ENCODE measurements at regions not wholly inside any gene's neighbourhood (a gene's known extent, or its start where the extent isn't known, plus 50 kb on each side); places are given as distances from the start of the nearest gene placed in this dataset.

DNA sequence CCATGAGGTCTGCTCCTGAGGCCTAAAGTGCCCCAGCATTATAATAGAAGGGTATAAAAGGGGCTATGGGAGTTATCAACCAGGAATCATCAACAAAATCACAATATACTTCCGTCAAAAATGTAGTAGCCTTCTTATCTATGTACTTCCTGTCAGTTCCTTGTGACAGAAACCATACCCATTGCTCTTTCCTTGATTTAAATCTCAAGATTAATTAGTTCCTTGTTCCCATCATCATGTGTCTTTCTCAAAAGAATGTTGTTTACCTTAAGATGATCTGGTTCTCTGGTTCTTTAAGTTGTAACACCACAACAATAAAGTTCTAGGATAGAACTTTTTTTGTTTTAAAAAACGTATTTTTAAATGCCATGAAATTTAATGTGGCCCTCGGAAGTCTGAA, 833.3 kb downstream of the LTN1 start:
- Histone ChIP-seq H3K27me3 (ENCODE audit: low read depth) (no peaks in the 10 kb centered on the region), H3K9me3 (replicated peaks) (no peaks in the 10 kb centered on the region), H3K36me3 (no peaks in the 10 kb centered on the region), H3K4me3 (no peak overlapping the region), H3K4me1 (no peaks in the 10 kb centered on the region), H3K27ac (replicated peaks) (no peak overlapping the region)
- intact Hi-C loops (cut with micrococcal nuclease): no loop called here
- no peak for DNase-seq
- TF ChIP-seq, protein P1, sequence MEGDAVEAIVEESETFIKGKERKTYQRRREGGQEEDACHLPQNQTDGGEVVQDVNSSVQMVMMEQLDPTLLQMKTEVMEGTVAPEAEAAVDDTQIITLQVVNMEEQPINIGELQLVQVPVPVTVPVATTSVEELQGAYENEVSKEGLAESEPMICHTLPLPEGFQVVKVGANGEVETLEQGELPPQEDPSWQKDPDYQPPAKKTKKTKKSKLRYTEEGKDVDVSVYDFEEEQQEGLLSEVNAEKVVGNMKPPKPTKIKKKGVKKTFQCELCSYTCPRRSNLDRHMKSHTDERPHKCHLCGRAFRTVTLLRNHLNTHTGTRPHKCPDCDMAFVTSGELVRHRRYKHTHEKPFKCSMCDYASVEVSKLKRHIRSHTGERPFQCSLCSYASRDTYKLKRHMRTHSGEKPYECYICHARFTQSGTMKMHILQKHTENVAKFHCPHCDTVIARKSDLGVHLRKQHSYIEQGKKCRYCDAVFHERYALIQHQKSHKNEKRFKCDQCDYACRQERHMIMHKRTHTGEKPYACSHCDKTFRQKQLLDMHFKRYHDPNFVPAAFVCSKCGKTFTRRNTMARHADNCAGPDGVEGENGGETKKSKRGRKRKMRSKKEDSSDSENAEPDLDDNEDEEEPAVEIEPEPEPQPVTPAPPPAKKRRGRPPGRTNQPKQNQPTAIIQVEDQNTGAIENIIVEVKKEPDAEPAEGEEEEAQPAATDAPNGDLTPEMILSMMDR (IDR thresholded peaks at IDR 0.05; ENCODE audit: borderline replicate concordance): no peak

DNA sequence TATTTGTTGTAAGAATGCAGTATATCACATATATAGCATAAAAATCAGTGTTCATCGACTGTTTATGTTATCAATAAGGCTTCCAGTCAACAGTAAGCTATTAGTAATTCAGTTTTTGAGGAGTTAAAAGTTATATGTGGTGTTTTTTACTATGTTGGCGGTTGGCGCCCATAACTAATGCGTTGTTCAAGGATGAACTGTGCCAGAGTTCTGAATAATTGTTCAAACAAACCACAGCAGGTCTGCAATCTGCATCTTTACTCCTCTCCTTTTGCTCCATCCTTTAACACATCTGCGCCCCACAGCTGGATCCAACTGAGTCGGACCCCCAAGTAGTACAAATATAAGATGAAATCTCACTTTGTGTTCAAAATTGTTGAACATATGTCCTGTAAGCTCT, 836.1 kb downstream of the LTN1 start:
- Histone ChIP-seq H3K4me3 (no peak overlapping the region), H3K27ac (replicated peaks) (no peak overlapping the region), H3K4me1 (no peaks in the 10 kb centered on the region), H3K36me3 (no peaks in the 10 kb centered on the region), H3K9me3 (replicated peaks) (no peaks in the 10 kb centered on the region), H3K27me3 (ENCODE audit: low read depth) (no peaks in the 10 kb centered on the region)
- TF ChIP-seq, protein P1 (IDR thresholded peaks at IDR 0.05; ENCODE audit: borderline replicate concordance): no peak
- intact Hi-C loops (cut with micrococcal nuclease): no loop called here
- DNase-seq: no peak

DNA sequence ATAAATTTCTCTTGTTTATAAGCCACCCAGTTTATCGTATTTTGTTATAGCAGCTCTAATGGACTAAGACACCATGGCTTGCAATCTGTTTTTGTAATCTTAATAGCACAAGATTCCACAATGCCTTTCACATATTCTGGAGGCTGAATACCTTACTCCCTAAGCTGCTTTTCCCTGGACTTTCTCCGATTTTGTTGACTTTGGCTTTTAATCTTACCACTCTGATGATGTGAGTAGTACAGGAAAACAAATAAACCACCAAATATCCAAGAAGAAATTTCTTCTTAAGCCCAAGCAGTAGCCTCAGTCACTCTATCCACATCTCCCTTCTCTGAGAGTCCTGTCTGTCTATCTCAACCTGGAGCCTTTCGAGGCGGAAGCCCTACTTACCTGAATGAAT, 838.6 kb downstream of the LTN1 start:
- Histone ChIP-seq H3K4me3 (no peak overlapping the region), H3K36me3 (no peaks in the 10 kb centered on the region), H3K9me3 (replicated peaks) (no peaks in the 10 kb centered on the region), H3K27ac (replicated peaks) (no peak overlapping the region), H3K27me3 (ENCODE audit: low read depth) (no peaks in the 10 kb centered on the region), H3K4me1 (no peaks in the 10 kb centered on the region)
- no peak for DNase-seq
- TF ChIP-seq, protein P1 (IDR thresholded peaks at IDR 0.05; ENCODE audit: borderline replicate concordance): no peak
- intact Hi-C loops (cut with micrococcal nuclease): no loop called here

DNA sequence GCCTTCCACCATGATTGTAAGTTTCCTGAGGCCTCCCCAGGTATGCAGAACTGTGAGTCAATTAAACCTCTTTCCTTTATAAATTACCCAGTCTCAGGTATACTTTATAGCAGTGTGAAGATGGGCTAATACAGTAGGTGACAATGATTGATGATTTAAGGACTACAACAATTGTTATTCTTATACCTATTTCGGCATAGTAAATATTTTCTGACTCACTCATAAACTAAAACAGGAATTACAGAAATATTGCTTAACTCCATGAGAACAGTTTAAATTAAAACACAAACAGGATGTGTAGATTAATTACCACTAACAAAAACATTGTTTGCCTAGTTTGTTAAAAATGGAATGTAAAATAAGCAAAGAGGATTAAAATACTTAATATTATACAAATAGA, 839.9 kb downstream of the LTN1 start:
- Histone ChIP-seq H3K4me3 (no peak overlapping the region), H3K27ac (replicated peaks) (no peak overlapping the region), H3K27me3 (ENCODE audit: low read depth) (no peaks in the 10 kb centered on the region), H3K36me3 (no peaks in the 10 kb centered on the region), H3K9me3 (replicated peaks) (no peaks in the 10 kb centered on the region), H3K4me1 (peaks cover 10% of the 10 kb centered on the region)
- intact Hi-C loops (cut with micrococcal nuclease): no loop called here
- DNase-seq: no peak
- TF ChIP-seq, protein P1 (IDR thresholded peaks at IDR 0.05; ENCODE audit: borderline replicate concordance): no peak

DNA sequence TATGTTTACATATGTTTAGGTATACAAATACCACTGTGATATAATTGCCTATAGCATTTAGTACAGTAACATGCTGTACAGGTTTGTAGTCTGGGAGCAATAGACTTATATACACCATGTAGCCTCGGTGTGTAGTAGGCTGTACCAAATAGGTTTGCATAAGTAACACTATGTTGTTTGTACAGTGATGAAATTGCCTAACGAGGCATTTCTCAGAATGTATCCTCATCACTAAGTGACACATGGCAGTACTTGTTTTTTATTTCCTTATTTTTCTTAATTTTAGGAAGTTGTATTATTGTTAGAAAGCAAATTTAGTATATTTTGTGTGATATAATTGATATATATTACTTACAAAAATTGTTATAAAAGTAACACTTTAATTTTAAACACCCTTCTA, 840.9 kb downstream of the LTN1 start:
- H3K27me3 ChIP-seq (ENCODE audit: low read depth): no peaks in the 10 kb centered on the region
- peaks cover 10% of the 10 kb centered on the region for H3K4me1 ChIP-seq
- no peak for DNase-seq
- H3K27ac ChIP-seq (replicated peaks): no peak overlapping the region
- TF ChIP-seq, protein P1 (IDR thresholded peaks at IDR 0.05; ENCODE audit: borderline replicate concordance): no peak
- no peak overlapping the region for H3K4me3 ChIP-seq
- no peaks in the 10 kb centered on the region for H3K36me3 ChIP-seq
- intact Hi-C loops (cut with micrococcal nuclease): no loop called here
- no peaks in the 10 kb centered on the region for H3K9me3 ChIP-seq (replicated peaks)

DNA sequence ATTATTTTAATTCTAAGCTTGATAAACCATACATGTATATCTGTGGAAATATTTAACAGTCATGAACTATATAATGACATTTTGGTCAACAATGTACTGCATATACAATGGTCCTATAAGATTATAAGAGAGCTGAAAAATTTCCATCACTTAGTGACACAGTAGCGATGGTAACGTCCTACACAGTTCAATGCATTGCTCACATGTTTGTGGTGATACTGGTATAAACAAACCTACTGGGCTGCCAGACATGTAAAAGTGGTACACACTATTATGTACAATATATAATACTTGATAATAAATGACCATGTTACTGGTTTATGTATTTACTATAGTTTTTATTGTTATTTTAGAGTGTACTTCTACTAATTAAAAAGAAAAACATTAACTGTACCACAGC, 841.9 kb downstream of the LTN1 start:
- DNase-seq: no peak
- H3K36me3 ChIP-seq: no peaks in the 10 kb centered on the region
- TF ChIP-seq, protein P1 (IDR thresholded peaks at IDR 0.05; ENCODE audit: borderline replicate concordance): no peak
- H3K27me3 ChIP-seq (ENCODE audit: low read depth): no peaks in the 10 kb centered on the region
- intact Hi-C loops (cut with micrococcal nuclease): no loop called here
- H3K27ac ChIP-seq (replicated peaks): no peak overlapping the region
- H3K4me3 ChIP-seq: no peak overlapping the region
- peaks cover 10% of the 10 kb centered on the region for H3K4me1 ChIP-seq
- no peaks in the 10 kb centered on the region for H3K9me3 ChIP-seq (replicated peaks)

Measured in left ventricle myocardium inferior (tissue), 1 donor.